NCI-H2171 treated with DMSO at 0.1 percent for 48 hours (cell line): ENCODE measurements at regions not wholly inside any gene's neighbourhood (a gene's known extent, or its start where the extent isn't known, plus 50 kb on each side); places are given as distances from the start of the nearest gene placed in this dataset.

Experiments
- DNase-seq: peaks from one replicate; lab custom pipeline; 2025; lab: John Stamatoyannopoulos, UW

DNA sequence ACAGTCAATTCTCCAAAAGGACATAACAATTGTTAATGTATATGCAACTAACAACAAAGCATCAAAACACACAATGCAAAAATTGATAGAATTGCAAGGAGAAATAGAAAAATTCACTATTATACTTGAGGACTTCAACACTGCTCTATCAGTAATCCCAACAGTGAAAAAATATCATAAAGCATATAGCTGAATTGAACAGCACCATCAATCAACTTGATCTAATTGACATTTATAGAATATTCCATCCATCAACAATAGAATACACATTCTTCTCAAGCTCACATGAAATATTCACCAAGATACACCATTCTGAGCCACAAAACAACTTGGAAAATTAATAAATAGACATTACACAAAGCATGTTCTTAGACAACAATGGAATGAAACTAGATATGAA is 60.1 kb upstream of the ASXL3 start:
- no peak for DNase-seq

DNA sequence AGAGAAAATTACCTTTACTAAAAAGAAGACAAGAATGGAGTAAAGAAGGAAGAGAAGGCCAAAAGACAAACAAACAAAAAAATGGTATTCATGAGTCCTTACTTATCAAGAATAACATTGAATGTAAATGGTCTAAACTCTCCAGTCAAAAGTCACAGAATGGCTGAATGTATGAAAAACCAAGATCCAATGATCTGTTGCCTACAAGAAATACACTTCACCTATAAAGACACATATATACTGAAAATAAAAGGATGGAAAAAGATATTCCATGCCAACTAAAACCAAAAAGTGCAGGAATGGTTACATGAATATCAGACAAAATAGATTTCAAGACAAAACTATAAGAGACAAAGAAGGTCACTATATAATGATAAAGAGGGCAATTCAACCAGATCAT is 65.0 kb upstream of the ASXL3 start:
- DNase-seq: no peak

DNA sequence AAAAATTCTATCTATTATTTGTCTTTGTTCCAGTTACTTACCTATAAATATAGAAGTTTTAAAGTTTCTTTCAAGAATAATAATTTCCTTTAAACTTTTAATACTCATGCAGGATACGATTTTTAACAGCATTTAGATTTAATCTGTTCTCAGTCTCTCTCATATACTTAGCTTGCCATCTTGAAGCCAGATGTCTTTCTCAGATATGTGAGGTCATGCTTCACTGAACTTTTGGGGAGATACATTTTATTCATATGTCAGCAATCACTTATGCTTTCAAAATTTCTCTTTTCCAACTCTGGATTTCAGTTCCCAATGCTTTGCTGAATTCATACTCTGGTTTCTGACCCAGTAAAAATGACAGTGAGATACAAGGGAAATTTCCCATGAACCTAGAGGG is 66.5 kb upstream of the CCDC178 start:
- peak; percentile 54 for DNase-seq

DNA sequence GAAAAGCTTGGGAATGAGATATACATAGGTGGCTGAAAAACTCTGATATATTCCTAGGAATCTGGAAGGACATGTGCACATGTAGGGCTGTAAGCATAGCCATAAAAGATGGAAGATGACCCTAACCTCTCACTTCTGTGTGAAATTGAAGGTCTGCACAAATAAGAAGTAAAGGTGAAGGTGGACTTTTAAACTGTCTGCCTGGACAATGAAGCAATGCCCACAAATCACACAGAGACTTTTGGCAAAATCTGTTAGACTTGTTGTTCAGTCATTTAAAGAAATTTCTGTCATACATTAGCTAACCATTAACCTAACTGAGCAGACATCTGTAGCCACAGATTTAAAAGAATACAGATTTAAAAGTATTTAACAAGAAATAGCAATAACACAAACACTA is 65.3 kb upstream of the CCDC178 start:
- no peak for DNase-seq

DNA sequence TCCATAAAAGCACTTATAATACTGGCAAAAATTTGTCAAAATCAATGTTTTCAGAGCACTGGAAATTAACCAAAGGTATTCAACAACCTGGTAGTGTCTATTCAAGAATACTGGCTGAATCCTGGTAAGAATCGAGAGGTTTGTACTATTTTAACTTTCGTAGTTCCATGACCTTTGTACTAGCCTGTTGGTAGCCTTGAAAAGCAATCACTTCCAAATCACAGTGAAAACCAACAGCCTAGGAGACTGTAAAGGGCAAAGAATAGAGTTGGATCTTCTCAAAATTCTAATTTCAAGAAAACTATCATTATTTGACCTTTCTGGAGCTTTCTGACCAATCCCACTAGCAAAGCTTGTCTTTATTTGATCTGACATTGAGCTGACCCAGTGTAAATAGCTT is 64.8 kb upstream of the CCDC178 start:
- DNase-seq: no peak

DNA sequence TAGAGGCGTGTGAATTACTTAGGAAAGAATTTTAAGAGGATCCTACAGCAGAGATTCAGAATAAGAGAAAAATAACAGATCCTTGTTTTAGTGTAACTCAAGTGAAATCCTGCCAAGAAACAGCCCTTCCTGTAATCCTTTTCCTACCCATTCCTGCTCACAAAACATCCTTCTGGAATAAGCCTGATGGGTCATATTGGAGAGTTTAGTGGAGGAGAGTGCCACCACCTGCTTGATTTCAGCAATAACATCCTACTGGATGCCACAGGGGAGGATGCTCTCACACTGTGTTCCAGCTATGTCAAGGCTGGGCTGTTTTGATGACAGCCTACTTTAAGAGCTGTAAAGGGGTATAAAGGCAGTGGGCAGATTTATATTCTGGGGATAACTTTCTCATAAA is 54.8 kb upstream of the CCDC178 start:
- peak; percentile 21 for DNase-seq
